ENCODE measurements at regions not wholly inside any gene's neighbourhood (a gene's known extent, or its start where the extent isn't known, plus 50 kb on each side); places are given as distances from the start of the nearest gene placed in this dataset.

- Histone ChIP-seq H3K4me2 (ENCODE audit: low read length) (no peak overlapping the region), H3K9ac (ENCODE audit: low read length) (no peak overlapping the region), H3K4me1 (ENCODE audit: control insufficient read depth in 1 of 2, insufficient read depth in 2 of 2, low read length in 2 of 2) (no peaks in the 10 kb centered on the region), H3K14ac (ENCODE audit: low read length) (no peak overlapping the region), H2BK12ac (ENCODE audit: low read length) (no peak overlapping the region), H4K91ac (ENCODE audit: low read depth, low read length) (no peak overlapping the region), H4K12ac (ENCODE audit: low read depth, low read length) (no peak overlapping the region), H2AFZ (ENCODE audit: insufficient read depth, low read length, poor library complexity) (no peak overlapping the region), H3K4ac (ENCODE audit: low read depth, low read length) (no peak overlapping the region), H3K79me1 (ENCODE audit: low read length) (no peaks in the 10 kb centered on the region), H3K18ac (ENCODE audit: low read length) (no peak overlapping the region), H3K27ac (ENCODE audit: low read depth, low read length) (no peak overlapping the region), H4K8ac (ENCODE audit: low read depth, low read length) (no peak overlapping the region), H2AK5ac (ENCODE audit: low read length) (no peak overlapping the region), H3K36me3 (ENCODE audit: control insufficient read depth in 1 of 2, insufficient read depth in 2 of 2, low read length in 2 of 2) (no peaks in the 10 kb centered on the region), H3K23ac (ENCODE audit: low read length) (no peak overlapping the region), H3K79me2 (ENCODE audit: control insufficient read depth, insufficient read depth, low read length, poor library complexity) (no peaks in the 10 kb centered on the region), H2BK5ac (ENCODE audit: low read depth, low read length, poor library complexity) (no peak overlapping the region), H3K4me3 (ENCODE audit: low read depth, low read length) (no peak overlapping the region), H3K27me3 (ENCODE audit: insufficient read depth, low read length) (no peaks in the 10 kb centered on the region), H2BK120ac (ENCODE audit: insufficient read depth, low read length, poor library complexity) (no peak overlapping the region), H3K9me3 (ENCODE audit: insufficient read depth, low read depth, low read length) (no peaks in the 10 kb centered on the region)
- no CpG with 5 or more reads among the region's 2 CpGs for WGBS (ENCODE audit: extremely low coverage, insufficient coverage, insufficient read length)
- no peak for DNase-seq
These were observed 170.5 kb downstream of the CASP12 start for GRCh38 chr11:104727768-104728167.

- H3K27ac ChIP-seq (ENCODE audit: low read depth, low read length), result no peak overlapping the region
- no peaks in the 10 kb centered on the region for H3K79me1 ChIP-seq (ENCODE audit: low read length)
- WGBS (ENCODE audit: extremely low coverage, insufficient coverage, insufficient read length), result no CpG with 5 or more reads among the region's 1 CpG
- no peak overlapping the region for H2BK5ac ChIP-seq (ENCODE audit: low read depth, low read length, poor library complexity)
- no peak overlapping the region for H3K4me2 ChIP-seq (ENCODE audit: low read length)
- H3K27me3 ChIP-seq (ENCODE audit: insufficient read depth, low read length), result no peaks in the 10 kb centered on the region
- H2AK5ac ChIP-seq (ENCODE audit: low read length), result no peak overlapping the region
- H3K9me3 ChIP-seq (ENCODE audit: insufficient read depth, low read depth, low read length), result no peaks in the 10 kb centered on the region
- H3K4ac ChIP-seq (ENCODE audit: low read depth, low read length), result no peak overlapping the region
- H2AFZ ChIP-seq (ENCODE audit: insufficient read depth, low read length, poor library complexity), result no peak overlapping the region
- no peak overlapping the region for H4K8ac ChIP-seq (ENCODE audit: low read depth, low read length)
- H3K4me1 ChIP-seq (ENCODE audit: control insufficient read depth in 1 of 2, insufficient read depth in 2 of 2, low read length in 2 of 2), result no peaks in the 10 kb centered on the region
- no peak overlapping the region for H4K12ac ChIP-seq (ENCODE audit: low read depth, low read length)
- H3K9ac ChIP-seq (ENCODE audit: low read length), result no peak overlapping the region
- no peak overlapping the region for H3K18ac ChIP-seq (ENCODE audit: low read length)
- no peaks in the 10 kb centered on the region for H3K79me2 ChIP-seq (ENCODE audit: control insufficient read depth, insufficient read depth, low read length, poor library complexity)
- H2BK12ac ChIP-seq (ENCODE audit: low read length), result no peak overlapping the region
- H3K36me3 ChIP-seq (ENCODE audit: control insufficient read depth in 1 of 2, insufficient read depth in 2 of 2, low read length in 2 of 2), result no peaks in the 10 kb centered on the region
- no peak overlapping the region for H3K23ac ChIP-seq (ENCODE audit: low read length)
- H3K4me3 ChIP-seq (ENCODE audit: low read depth, low read length), result no peak overlapping the region
- no peak for DNase-seq
- no peak overlapping the region for H2BK120ac ChIP-seq (ENCODE audit: insufficient read depth, low read length, poor library complexity)
- H3K14ac ChIP-seq (ENCODE audit: low read length), result no peak overlapping the region
- H4K91ac ChIP-seq (ENCODE audit: low read depth, low read length), result no peak overlapping the region
These were observed 171.2 kb downstream of the CASP12 start for GRCh38 chr11:104727095-104727494.

- no peak overlapping the region for H3K4me3 ChIP-seq (ENCODE audit: low read depth, low read length)
- no CpG with 5 or more reads among the region's 4 CpGs for whole genome bisulfite sequencing (ENCODE audit: extremely low coverage, insufficient coverage, insufficient read length)
- H2AFZ ChIP-seq (ENCODE audit: insufficient read depth, low read length, poor library complexity), result no peak overlapping the region
- DNase-seq, result no peak
- no peak overlapping the region for H3K9ac ChIP-seq (ENCODE audit: low read length)
- no peak overlapping the region for H2BK5ac ChIP-seq (ENCODE audit: low read depth, low read length, poor library complexity)
- no peaks in the 10 kb centered on the region for H3K27me3 ChIP-seq (ENCODE audit: insufficient read depth, low read length)
- no peak overlapping the region for H2BK120ac ChIP-seq (ENCODE audit: insufficient read depth, low read length, poor library complexity)
- no peak overlapping the region for H3K23ac ChIP-seq (ENCODE audit: low read length)
- H3K79me2 ChIP-seq (ENCODE audit: control insufficient read depth, insufficient read depth, low read length, poor library complexity), result no peaks in the 10 kb centered on the region
- H3K14ac ChIP-seq (ENCODE audit: low read length), result no peak overlapping the region
- H3K27ac ChIP-seq (ENCODE audit: low read depth, low read length), result no peak overlapping the region
- H4K91ac ChIP-seq (ENCODE audit: low read depth, low read length), result no peak overlapping the region
- H2AK5ac ChIP-seq (ENCODE audit: low read length), result no peak overlapping the region
- no peak overlapping the region for H3K4me2 ChIP-seq (ENCODE audit: low read length)
- H3K36me3 ChIP-seq (ENCODE audit: control insufficient read depth in 1 of 2, insufficient read depth in 2 of 2, low read length in 2 of 2), result no peaks in the 10 kb centered on the region
- no peak overlapping the region for H3K4ac ChIP-seq (ENCODE audit: low read depth, low read length)
- H4K8ac ChIP-seq (ENCODE audit: low read depth, low read length), result no peak overlapping the region
- H3K18ac ChIP-seq (ENCODE audit: low read length), result no peak overlapping the region
- H3K9me3 ChIP-seq (ENCODE audit: insufficient read depth, low read depth, low read length), result no peaks in the 10 kb centered on the region
- H2BK12ac ChIP-seq (ENCODE audit: low read length), result no peak overlapping the region
- no peaks in the 10 kb centered on the region for H3K4me1 ChIP-seq (ENCODE audit: control insufficient read depth in 1 of 2, insufficient read depth in 2 of 2, low read length in 2 of 2)
- no peak overlapping the region for H4K12ac ChIP-seq (ENCODE audit: low read depth, low read length)
- H3K79me1 ChIP-seq (ENCODE audit: low read length), result no peaks in the 10 kb centered on the region
These were observed 172.4 kb downstream of the CASP12 start for GRCh38 chr11:104725796-104726408.

- Histone ChIP-seq H3K27me3 (ENCODE audit: insufficient read depth, low read length) (no peaks in the 10 kb centered on the region), H3K79me2 (ENCODE audit: control insufficient read depth, insufficient read depth, low read length, poor library complexity) (no peaks in the 10 kb centered on the region), H2AFZ (ENCODE audit: insufficient read depth, low read length, poor library complexity) (no peak overlapping the region), H2BK5ac (ENCODE audit: low read depth, low read length, poor library complexity) (no peak overlapping the region), H4K8ac (ENCODE audit: low read depth, low read length) (no peak overlapping the region), H3K23ac (ENCODE audit: low read length) (no peak overlapping the region), H3K4ac (ENCODE audit: low read depth, low read length) (no peak overlapping the region), H3K4me2 (ENCODE audit: low read length) (no peak overlapping the region), H2BK120ac (ENCODE audit: insufficient read depth, low read length, poor library complexity) (no peak overlapping the region), H3K79me1 (ENCODE audit: low read length) (no peaks in the 10 kb centered on the region), H3K27ac (ENCODE audit: low read depth, low read length) (no peak overlapping the region), H2AK5ac (ENCODE audit: low read length) (no peak overlapping the region), H3K14ac (ENCODE audit: low read length) (no peak overlapping the region), H3K9me3 (ENCODE audit: insufficient read depth, low read depth, low read length) (no peaks in the 10 kb centered on the region), H3K4me3 (ENCODE audit: low read depth, low read length) (no peak overlapping the region), H4K12ac (ENCODE audit: low read depth, low read length) (no peak overlapping the region), H3K4me1 (ENCODE audit: control insufficient read depth in 1 of 2, insufficient read depth in 2 of 2, low read length in 2 of 2) (no peaks in the 10 kb centered on the region), H3K36me3 (ENCODE audit: control insufficient read depth in 1 of 2, insufficient read depth in 2 of 2, low read length in 2 of 2) (no peaks in the 10 kb centered on the region), H4K91ac (ENCODE audit: low read depth, low read length) (no peak overlapping the region), H2BK12ac (ENCODE audit: low read length) (no peak overlapping the region), H3K9ac (ENCODE audit: low read length) (no peak overlapping the region), H3K18ac (ENCODE audit: low read length) (no peak overlapping the region)
- WGBS (ENCODE audit: extremely low coverage, insufficient coverage, insufficient read length), result no CpG with 5 or more reads among the region's 1 CpG
- DNase-seq, result no peak
These were observed 184.9 kb downstream of the CASP12 start for GRCh38 chr11:104713401-104713800.

Measured in trophoblast cell (in vitro differentiated cells and primary cell).